Parathyroid adenoma (tissue), 2 donors: ENCODE measurements at regions not wholly inside any gene's neighbourhood (a gene's known extent, or its start where the extent isn't known, plus 50 kb on each side); places are given as distances from the start of the nearest gene placed in this dataset.
A peak's percentile ranks its signal among the peaks of the same experiment; 100 is the strongest.

Experiments used
- H2AFZ ChIP-seq: fragments of 300-600 bp; sonication (generic); one replicate; pipeline ENCODE4 v1.7.0; 2017; ENCODE audit warnings: antibody characterized with exemption, mild to moderate bottlenecking
- H3K27ac ChIP-seq: fragments of 300-600 bp; sonication (generic); one replicate; pipeline ENCODE4 v1.7.0; 2017
- H3K27me3 ChIP-seq: fragments of 300-600 bp; sonication (generic); one replicate; pipeline ENCODE4 v1.7.0; 2017; ENCODE audit warnings: low read length; ENCODE audit not compliant: control insufficient read depth, insufficient read depth
- H3K36me3 ChIP-seq: fragments of 300-600 bp; sonication (generic); one replicate; pipeline ENCODE4 v1.7.0; 2017; ENCODE audit warnings: low read length; ENCODE audit not compliant: control insufficient read depth, insufficient read depth
- H3K4me1 ChIP-seq: fragments of 300-600 bp; sonication (generic); one replicate; pipeline ENCODE4 v1.7.0; 2017; ENCODE audit warnings: control low read depth
- H3K4me2 ChIP-seq: fragments of 300-600 bp; sonication (generic); one replicate; pipeline ENCODE4 v1.7.0; 2017; ENCODE audit warnings: low read length
- H3K4me3 ChIP-seq: fragments of 300-600 bp; sonication (generic); one replicate; pipeline ENCODE4 v1.7.0; 2017; ENCODE audit warnings: low read depth, low read length
- H3K79me2 ChIP-seq: fragments of 300-600 bp; sonication (generic); one replicate; pipeline ENCODE4 v1.7.0; 2017; ENCODE audit warnings: control low read depth
- H3K9ac ChIP-seq: fragments of 300-600 bp; sonication (generic); one replicate; pipeline ENCODE4 v1.7.0; 2017; ENCODE audit warnings: mild to moderate bottlenecking
- H3K9me3 ChIP-seq: fragments of 300-600 bp; sonication (generic); one replicate; pipeline ENCODE4 v1.7.0; 2017; ENCODE audit warnings: low read length; ENCODE audit not compliant: control insufficient read depth
- TF ChIP-seq, protein P1 (sequence below): fragments of 300-600 bp; sonication (generic); IDR thresholded peaks from one replicate; pipeline ENCODE4 v1.7.0; 2017; ENCODE audit warnings: antibody characterized with exemption, mild to moderate bottlenecking
- donor health status: primary hyperparathyroidism.

DNA sequence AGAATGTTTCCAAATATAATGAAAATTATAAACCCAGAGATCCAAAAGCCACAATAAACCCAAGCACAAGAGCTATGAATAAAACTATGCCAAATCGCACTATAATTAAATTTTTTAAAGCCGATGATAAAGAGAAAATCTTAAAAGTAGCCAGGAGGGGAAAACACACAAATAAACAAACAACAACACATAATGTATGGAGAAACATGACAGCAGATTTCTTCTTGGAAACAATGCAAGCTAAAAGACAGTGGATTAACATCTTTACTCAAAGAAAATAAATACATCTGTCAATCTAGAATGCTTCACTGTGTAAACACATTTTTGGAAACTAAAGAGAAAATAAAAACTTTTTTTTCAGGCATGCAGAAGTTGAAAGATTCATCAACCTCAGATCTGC lies 53.0 kb upstream of the SMOX start:
- no peak overlapping the region for H3K4me2 ChIP-seq
- no peaks in the 10 kb centered on the region for H3K36me3 ChIP-seq
- no peak overlapping the region for H3K4me3 ChIP-seq
- H3K27me3 ChIP-seq, result no peaks in the 10 kb centered on the region
- no peaks in the 10 kb centered on the region for H3K4me1 ChIP-seq
- no peak overlapping the region for H2AFZ ChIP-seq
- H3K9me3 ChIP-seq, result no peaks in the 10 kb centered on the region
- H3K79me2 ChIP-seq, result no peaks in the 10 kb centered on the region
- TF ChIP-seq, protein P1, sequence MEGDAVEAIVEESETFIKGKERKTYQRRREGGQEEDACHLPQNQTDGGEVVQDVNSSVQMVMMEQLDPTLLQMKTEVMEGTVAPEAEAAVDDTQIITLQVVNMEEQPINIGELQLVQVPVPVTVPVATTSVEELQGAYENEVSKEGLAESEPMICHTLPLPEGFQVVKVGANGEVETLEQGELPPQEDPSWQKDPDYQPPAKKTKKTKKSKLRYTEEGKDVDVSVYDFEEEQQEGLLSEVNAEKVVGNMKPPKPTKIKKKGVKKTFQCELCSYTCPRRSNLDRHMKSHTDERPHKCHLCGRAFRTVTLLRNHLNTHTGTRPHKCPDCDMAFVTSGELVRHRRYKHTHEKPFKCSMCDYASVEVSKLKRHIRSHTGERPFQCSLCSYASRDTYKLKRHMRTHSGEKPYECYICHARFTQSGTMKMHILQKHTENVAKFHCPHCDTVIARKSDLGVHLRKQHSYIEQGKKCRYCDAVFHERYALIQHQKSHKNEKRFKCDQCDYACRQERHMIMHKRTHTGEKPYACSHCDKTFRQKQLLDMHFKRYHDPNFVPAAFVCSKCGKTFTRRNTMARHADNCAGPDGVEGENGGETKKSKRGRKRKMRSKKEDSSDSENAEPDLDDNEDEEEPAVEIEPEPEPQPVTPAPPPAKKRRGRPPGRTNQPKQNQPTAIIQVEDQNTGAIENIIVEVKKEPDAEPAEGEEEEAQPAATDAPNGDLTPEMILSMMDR, result no peak
- no peak overlapping the region for H3K9ac ChIP-seq
- no peak overlapping the region for H3K27ac ChIP-seq

DNA sequence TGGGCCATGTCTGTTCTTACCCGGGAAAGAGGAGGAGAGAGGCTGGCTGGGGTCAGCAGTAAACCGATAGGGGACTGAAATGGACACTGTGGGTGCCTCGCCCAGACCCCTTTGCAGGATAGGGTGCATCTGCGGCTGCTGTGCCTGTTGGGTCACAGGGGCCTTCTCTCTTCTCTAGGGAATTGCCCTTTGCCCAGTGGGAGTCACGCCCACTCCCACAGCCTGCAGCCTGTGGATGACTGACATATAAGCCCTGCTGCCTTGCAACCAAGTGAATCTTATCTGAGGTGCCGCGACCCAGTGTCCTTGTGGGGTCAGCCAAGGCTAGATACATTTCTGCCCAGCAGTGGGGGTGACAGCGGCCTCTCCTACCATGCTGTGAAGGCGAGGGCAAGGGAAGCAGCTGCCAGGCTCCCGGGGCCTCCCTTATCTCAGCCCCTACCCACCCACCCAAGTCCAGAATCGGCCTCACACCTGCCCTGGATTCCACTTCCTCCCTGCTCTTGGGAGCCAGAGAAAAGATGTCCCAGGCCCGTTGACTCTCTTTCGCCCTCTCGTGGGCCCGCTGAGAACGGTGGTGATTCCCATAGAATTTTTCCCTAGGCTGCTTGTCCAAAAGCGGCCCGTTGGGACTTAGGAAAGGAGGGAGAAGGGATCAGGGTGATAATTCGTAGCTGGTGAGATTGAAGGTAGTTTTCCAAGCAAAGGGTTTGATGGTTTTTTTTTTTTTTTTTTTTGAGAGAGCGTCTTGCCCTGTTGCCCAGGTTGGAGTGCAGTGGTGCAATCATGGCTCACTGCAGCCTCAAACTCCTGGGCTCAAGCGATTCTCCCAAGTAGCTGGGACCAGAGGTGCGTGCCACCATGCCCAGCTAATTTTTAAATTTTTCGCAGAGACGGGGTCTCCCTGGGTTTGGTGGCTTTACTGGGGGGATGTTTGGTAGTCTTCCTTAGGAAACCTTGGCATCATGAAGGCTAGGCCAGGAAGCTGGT lies 56.8 kb upstream of the SMOX start:
- Histone ChIP-seq H3K9ac (no peak overlapping the region), H3K79me2 (no peaks in the 10 kb centered on the region), H3K9me3 (no peaks in the 10 kb centered on the region), H3K4me2 (no peak overlapping the region), H2AFZ (no peak overlapping the region), H3K27ac (no peak overlapping the region), H3K36me3 (no peaks in the 10 kb centered on the region), H3K27me3 (no peaks in the 10 kb centered on the region), H3K4me1 (no peaks in the 10 kb centered on the region), H3K4me3 (no peak overlapping the region)
- TF ChIP-seq, protein P1, result peak; percentile 57

DNA sequence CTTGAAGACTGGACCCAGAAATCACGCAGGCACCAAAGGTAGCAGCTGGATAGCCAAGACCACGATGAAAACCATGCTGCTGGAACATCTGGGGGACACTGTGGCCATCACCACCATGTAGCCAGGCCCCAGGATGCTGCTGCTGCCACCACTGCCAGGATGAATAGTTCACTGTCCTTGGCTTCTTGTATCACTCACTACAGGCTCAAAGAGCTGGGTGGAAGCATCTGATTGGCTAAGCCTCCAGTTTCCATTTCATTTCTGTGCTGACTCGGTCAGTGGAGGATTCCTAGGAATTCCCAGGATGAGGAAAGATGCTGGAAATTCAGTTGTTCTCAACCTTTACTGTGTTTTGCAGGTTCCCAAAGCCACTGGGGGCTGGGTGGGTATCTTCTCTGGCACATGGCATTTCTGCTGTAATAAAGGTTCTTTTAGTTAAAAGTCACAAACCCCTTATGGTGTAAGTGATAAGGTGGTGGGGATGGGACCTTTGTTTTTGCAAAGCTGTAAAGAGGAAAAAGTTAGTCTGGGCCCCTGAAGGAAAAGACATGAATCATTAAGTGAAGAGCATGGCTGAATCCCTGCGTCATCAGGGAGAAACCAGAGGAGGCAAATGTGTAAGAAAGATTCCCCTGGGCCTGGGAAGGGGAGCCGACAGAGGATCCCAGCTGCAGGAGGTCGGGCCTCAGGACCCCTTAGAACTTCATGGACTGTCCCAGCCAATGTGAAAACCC lies 57.7 kb upstream of the SMOX start:
- no peaks in the 10 kb centered on the region for H3K4me1 ChIP-seq
- H3K36me3 ChIP-seq, result no peaks in the 10 kb centered on the region
- no peaks in the 10 kb centered on the region for H3K9me3 ChIP-seq
- no peaks in the 10 kb centered on the region for H3K27me3 ChIP-seq
- H2AFZ ChIP-seq, result no peak overlapping the region
- no peak overlapping the region for H3K9ac ChIP-seq
- no peak overlapping the region for H3K4me2 ChIP-seq
- TF ChIP-seq, protein P1, result no peak
- H3K27ac ChIP-seq, result no peak overlapping the region
- no peak overlapping the region for H3K4me3 ChIP-seq
- no peaks in the 10 kb centered on the region for H3K79me2 ChIP-seq

DNA sequence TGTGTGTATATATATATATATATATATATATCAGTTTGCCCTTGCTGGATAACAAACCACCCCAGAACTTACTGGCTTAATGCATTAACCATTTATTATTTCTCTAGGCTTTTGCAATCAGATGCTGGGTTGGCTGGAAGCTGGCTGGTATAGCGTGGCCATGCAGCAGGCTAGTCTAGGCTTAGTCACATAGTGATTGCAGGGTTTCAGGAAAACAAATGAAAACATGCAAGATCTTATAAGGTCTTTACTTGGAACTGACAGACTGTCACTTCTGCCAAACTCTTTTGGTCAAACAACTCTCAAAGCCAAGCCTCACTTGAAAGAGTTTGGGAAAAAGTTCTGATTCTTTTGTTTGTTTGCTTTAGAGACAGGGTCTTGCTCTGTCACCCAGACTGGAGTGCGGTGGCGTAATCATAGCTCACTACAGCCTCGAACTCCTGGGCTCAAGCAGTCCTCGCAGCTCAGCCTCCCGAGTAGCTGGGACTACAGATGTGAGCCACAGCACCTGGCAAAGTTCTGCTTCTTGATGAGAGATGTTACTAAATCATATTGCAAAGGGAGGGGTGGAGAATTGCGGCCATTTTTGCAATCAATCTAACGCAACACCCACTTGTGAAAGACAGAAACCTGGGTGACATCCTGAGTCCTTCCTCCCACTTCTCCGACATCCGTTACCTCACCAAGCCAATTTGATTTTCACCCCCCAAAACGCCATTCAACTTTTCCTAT lies 58.7 kb upstream of the SMOX start:
- Histone ChIP-seq H3K27ac (no peak overlapping the region), H3K27me3 (no peaks in the 10 kb centered on the region), H3K9me3 (no peaks in the 10 kb centered on the region), H3K4me2 (no peak overlapping the region), H2AFZ (no peak overlapping the region), H3K79me2 (no peaks in the 10 kb centered on the region), H3K36me3 (no peaks in the 10 kb centered on the region), H3K4me3 (no peak overlapping the region), H3K4me1 (peaks cover 4% of the 10 kb centered on the region), H3K9ac (no peak overlapping the region)
- TF ChIP-seq, protein P1, result no peak
